NCI-H1436 treated with DMSO at 0.1 percent for 48 hours (cell line): ENCODE measurements at regions not wholly inside any gene's neighbourhood (a gene's known extent, or its start where the extent isn't known, plus 50 kb on each side); places are given as distances from the start of the nearest gene placed in this dataset.
"Not testable (repeated sequence)": the region's sequence is repeated elsewhere in the genome, so short reads cannot be mapped to it uniquely, and the experiment has no call there.

Source experiments
- DNase-seq: peaks from one replicate; lab custom pipeline; 2025; lab: John Stamatoyannopoulos, UW

GRCh38 chr1:4171480-4172450 lies 271.7 kb upstream of the C1orf174 start:
- no peak for DNase-seq

- peak; percentile 3 for DNase-seq
Measured at GRCh38 chr1:4172644-4173599, 272.9 kb upstream of the C1orf174 start.

- DNase-seq: no peak
Measured at GRCh38 chr1:4173731-4174130, 273.7 kb upstream of the C1orf174 start.

GRCh38 chr1:4174291-4175200 lies 274.5 kb upstream of the C1orf174 start:
- DNase-seq: no peak

GRCh38 chr1:4175566-4176405 lies 275.7 kb upstream of the C1orf174 start:
- DNase-seq: no peak

GRCh38 chr1:4176841-4177240 lies 276.8 kb upstream of the C1orf174 start:
- DNase-seq: peak; percentile 0

GRCh38 chr1:4177425-4178150 lies 277.5 kb upstream of the C1orf174 start:
- DNase-seq: no peak

- no peak for DNase-seq
Measured at GRCh38 chr1:4178501-4179113, 278.5 kb upstream of the C1orf174 start.

- no peak for DNase-seq
Measured at GRCh38 chr1:4179914-4180735, 280.1 kb upstream of the C1orf174 start.

- not testable (repeated sequence) for DNase-seq
Measured at GRCh38 chr1:4186486-4186885, 286.4 kb upstream of the C1orf174 start.

GRCh38 chr1:4203501-4203900 lies 303.4 kb upstream of the C1orf174 start:
- DNase-seq: no peak

- no peak for DNase-seq
Measured at GRCh38 chr1:4207183-4207582, 307.1 kb upstream of the C1orf174 start.

- no peak for DNase-seq
Measured at GRCh38 chr1:4207842-4208692, 308.0 kb upstream of the C1orf174 start.

- no peak for DNase-seq
Measured at GRCh38 chr1:4210043-4210442, 310.0 kb upstream of the C1orf174 start.

GRCh38 chr1:4212796-4213195 lies 312.7 kb upstream of the C1orf174 start:
- no peak for DNase-seq

GRCh38 chr1:4213366-4213973 lies 313.4 kb upstream of the C1orf174 start:
- DNase-seq: no peak

- DNase-seq: no peak
Measured at GRCh38 chr1:4214826-4215225, 314.8 kb upstream of the C1orf174 start.
